ENCODE measurements at regions not wholly inside any gene's neighbourhood (a gene's known extent, or its start where the extent isn't known, plus 50 kb on each side); places are given as distances from the start of the nearest gene placed in this dataset.
A peak's percentile ranks its signal among the peaks of the same experiment; 100 is the strongest.
"Not testable (repeated sequence)": the region's sequence is repeated elsewhere in the genome, so short reads cannot be mapped to it uniquely, and the experiment has no call there.

GRCh38 chr4:72938516-72938915 is 131.0 kb downstream of the COX18 start:
- DNase-seq = peak; percentile 1

- DNase-seq = no peak
Measured at GRCh38 chr4:72935462-72935861, 134.1 kb downstream of the COX18 start.

GRCh38 chr4:72933029-72933428 is 136.5 kb downstream of the COX18 start:
- no peak for DNase-seq

DNA sequence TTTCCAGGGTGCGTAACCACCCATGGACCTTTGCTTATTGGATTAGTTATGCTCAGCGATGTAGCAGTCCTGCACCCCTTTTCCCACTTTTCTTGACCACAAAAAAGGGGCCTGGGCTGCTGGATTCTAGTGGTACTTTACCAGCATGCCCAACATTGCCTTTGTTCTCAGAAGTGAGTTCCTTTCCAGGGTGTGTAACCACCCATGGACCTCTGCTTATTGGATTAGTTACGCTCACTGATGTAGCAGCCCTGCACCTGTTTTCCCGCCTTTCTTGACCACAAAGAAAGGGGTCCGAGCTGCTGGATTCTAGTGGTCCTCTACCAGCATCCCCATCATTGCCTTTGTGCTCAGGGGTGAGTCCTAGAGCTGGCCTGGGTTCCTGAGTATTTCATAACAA is 138.2 kb downstream of the COX18 start:
- DNase-seq = no peak

DNA sequence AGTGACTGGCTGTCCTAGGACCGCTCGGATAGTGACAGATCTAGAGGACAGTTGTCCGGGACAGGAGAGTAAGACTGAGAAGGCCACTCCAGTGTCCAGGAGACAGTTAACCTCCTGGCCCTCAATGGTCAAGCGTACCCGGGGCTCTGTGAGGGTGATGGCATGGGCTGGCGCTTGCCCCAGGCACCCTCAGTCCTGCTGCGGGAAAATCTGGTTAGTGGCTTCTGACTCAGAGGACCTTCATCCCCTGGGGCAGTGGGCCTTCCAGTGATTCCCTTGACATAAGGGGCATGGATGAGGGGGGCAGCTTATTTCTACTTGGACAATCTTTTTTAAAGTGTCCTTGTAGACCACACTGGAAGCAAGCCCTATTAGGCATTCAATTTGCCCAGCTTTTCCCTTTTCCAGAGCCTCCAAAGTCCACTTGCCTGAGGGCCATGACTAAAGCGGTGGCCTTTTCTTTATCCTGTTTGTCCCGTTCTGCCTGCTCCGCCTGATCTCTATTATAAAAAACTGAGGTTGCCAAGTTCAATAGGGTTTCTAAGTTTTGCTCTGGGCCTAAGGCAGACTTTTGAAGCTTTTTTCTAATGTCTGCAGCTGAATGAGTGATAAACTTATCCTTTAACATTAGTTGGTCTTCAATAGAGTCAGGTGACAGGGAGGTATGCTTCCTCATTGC is 139.8 kb downstream of the COX18 start:
- DNase-seq = not testable (repeated sequence)

DNA sequence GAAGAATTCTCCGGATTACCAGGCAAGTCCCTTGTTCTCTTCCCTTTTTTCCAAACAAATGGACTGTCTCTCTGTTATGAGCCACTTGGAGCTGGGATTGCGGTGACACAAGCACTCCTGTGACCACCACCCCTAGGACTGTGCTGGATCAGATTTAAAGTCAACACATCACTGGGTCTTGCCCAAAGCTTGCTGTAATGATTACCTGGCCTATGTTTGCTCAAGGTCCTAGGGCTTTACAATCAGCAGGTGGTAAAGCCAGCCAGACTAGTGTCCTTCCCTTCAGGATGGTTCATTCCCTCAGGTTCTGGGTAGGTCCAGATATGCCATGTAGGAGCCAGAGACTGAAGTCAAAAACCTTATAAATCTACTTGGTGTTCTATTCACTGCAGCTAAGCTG is 144.7 kb downstream of the COX18 start:
- DNase-seq = no peak

DNA sequence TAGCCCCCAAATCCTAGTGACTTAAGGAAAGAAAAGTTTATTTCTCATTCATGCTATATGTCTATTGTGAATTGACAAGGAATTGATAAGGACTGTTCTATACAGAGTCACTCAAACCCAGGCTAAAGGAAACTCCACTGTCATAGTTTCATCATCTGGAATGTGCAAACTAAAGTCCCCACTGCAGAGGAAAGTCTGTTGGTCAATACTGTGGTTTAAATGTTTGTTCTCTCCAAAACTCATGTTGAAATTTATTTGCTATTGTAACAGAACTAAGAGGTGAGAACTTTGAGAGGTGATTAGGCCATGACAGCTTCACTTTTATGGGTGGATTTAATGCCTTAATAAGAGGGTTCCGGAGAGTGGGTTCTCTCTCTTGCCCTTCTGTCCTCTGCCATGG is 149.6 kb downstream of the COX18 start:
- no peak for DNase-seq

DNA sequence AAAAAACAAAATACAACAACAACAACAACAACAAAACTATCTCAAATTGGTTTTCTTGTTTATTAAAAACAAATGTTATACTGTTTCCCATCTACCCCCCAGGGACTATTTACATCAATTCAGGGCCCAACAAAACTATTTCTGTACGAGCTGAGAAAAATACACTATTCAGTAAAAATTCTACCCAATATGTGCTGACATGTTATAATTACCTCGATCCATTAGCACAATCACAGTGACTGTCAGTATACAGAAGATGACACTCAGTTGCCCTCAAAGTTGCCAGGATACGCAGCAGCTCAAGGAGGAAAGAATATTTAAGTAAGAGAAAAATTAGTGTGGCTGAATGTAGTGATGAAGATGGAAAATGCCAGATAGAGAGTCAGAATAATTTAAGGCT is 150.1 kb downstream of the COX18 start:
- DNase-seq = no peak

- no peak for DNase-seq
Measured at GRCh38 chr4:72918362-72918761, 151.2 kb downstream of the COX18 start.

GRCh38 chr4:72911316-72911715 is 158.2 kb downstream of the COX18 start:
- DNase-seq = no peak

- DNase-seq = no peak
Measured at GRCh38 chr4:72909461-72909860, 160.1 kb downstream of the COX18 start.

- DNase-seq = no peak
Measured at GRCh38 chr4:72902354-72902753, 167.2 kb downstream of the COX18 start.

DNA sequence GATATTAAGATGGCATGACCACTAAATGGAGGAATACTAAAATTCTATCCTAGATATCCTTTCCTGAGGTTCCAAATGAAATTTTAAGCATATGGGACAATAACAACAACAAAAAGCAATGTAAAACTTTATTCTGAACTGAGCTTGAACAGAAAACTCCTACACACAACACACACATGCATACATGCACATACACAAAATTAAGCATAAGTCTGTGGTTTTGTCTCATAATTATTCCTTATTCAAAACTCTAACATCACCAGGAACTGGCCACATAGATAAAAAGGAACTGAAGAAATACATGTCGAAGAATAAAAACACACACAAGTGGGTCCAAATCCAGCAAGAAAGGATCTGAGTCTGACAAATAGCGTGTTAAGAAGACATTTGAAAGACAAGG is 168.0 kb downstream of the COX18 start:
- DNase-seq = no peak

GRCh38 chr4:72900952-72901351 is 168.6 kb downstream of the COX18 start:
- DNase-seq = no peak

DNA sequence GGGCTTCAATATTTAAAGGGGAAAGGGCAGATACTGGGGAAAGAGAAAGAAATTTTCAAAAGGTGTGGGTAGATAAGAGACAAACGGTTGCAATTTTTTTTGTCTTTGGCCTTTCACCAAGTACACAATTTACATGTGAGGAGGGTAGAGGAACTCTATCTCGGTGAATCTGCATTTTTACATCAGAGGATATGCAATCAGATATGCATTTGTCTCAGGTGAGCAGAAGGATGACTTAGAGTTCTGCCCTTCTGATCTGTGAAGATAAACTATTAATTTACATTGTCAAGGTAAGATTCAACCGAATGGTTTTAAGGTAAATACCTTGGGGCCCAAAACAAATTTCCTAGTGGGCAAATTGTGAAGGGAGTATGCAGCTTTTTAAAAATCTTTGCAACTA is 169.9 kb downstream of the COX18 start:
- DNase-seq = no peak

- no peak for DNase-seq
Measured at GRCh38 chr4:72899214-72899613, 170.3 kb downstream of the COX18 start.

DNA sequence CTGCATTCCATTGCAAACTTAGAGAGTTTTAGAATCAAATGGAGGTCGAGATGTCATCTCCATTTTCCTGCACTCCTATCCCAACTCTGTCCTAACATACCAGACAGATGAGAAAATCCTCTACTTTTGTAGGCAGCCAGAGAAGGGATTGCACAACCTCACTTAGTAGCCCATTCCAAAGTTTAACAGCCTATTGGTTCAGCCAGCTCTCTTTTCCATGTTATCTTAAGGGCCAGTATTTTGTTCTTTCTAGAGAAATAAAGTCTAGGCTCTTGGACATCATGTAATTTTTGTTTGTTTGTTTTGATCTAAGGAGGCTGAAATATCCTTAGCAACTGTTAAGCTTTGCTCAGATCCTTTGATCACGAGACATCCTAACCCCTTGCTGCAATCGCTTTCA is 173.0 kb downstream of the COX18 start:
- no peak for DNase-seq

GRCh38 chr4:72895408-72895807 is 174.1 kb downstream of the COX18 start:
- DNase-seq = no peak

GRCh38 chr4:72893354-72894066 is 176.0 kb downstream of the COX18 start:
- DNase-seq = no peak

- DNase-seq = no peak
Measured at GRCh38 chr4:72888331-72888730, 181.2 kb downstream of the COX18 start.

- DNase-seq = no peak
Measured at GRCh38 chr4:72887152-72887551, 182.4 kb downstream of the COX18 start.

DNA sequence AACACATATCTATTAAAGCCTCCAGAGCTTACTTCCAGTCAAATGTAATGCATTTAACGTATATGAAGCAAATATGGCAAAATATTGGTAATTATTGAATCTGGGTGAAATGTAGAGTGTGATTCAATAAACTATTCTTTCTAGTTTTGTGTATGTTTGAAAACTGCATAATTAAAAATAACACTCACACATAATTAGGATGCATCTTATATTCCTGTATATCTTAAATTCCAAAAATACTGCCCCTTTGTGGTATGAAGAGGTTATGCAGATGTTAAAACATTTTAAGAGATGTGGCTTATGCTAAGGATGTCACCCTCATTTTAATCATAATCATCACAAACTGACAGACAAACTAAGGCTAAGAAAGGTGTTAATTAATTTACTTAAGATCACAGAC is 182.9 kb downstream of the COX18 start:
- DNase-seq = no peak

DNA sequence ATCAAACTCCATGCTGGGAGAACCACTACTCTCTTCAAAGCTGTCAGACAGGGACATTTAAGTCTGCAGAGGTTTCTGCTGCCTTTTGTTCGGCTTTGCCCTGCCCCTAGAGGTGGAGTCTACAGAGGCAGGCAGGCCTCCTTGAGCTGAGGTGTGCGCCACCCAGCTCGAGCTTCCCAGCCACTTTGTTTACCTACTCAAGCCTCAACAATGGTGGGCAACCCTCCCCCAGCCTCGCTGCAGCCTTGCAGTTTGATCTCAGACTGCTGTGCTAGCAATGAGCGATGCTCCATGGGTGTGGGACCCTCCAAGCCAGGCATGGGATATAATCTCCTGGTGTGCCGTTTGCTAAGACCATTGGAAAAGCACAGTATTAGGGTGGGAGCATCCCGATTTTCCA is 185.3 kb downstream of the COX18 start:
- not testable (repeated sequence) for DNase-seq

GRCh38 chr4:72876946-72877345 is 192.6 kb downstream of the COX18 start:
- DNase-seq = no peak

DNA sequence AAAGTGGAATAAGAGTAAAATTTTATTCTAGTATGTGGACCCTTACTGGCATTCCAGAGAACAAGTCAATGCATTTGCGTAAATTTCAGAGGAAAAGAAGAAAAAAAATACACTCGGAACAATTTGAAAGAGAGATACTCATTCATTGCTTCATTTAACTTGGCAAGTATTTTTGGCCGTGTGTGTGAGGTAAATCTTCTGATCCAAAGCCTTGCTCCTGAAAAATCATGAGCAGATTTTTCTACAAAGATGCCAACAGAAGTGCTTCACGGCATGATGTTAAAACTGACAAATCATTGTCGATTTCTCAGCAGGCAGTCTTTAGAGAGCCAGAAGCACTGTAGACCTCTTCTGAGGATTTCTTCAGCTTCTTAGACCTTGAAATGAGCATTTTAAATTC is 194.0 kb downstream of the COX18 start:
- DNase-seq = no peak

All from NCI-H2171 treated with DMSO at 0.1 percent for 48 hours (cell line).